ENCODE measurements at regions not wholly inside any gene's neighbourhood (a gene's known extent, or its start where the extent isn't known, plus 50 kb on each side); places are given as distances from the start of the nearest gene placed in this dataset.

GRCh38 chr6:105764315-105764714 is 321.8 kb upstream of the PRDM1 start:
- no peak for TF ChIP-seq POLR2A (IDR thresholded peaks at IDR 0.05; ENCODE audit: extremely low read depth, insufficient read length)
- no peak for TF ChIP-seq CTCF (IDR thresholded peaks at IDR 0.05; ENCODE audit: low read depth, low read length)
